ENCODE measurements at regions not wholly inside any gene's neighbourhood (a gene's known extent, or its start where the extent isn't known, plus 50 kb on each side); places are given as distances from the start of the nearest gene placed in this dataset.

- POLR2A ChIA-PET (ENCODE audit: unreplicated experiment): no interaction called here
- Histone ChIP-seq H3K4me2 (ENCODE audit: low read length) (no peak overlapping the region), H3K4me1 (ENCODE audit: insufficient read depth, low read length) (no peaks in the 10 kb centered on the region), H3K9me2 (replicated peaks; ENCODE audit: low read length) (no peaks in the 10 kb centered on the region), H3K27ac (ENCODE audit: low read length) (no peak overlapping the region), H3K4me3 (ENCODE audit: low read length) (no peak overlapping the region), H3K9ac (ENCODE audit: low read length) (no peak overlapping the region), H3F3A (ENCODE audit: low read length, unreplicated experiment) (no peaks in the 10 kb centered on the region), H3K79me2 (ENCODE audit: low read length) (no peaks in the 10 kb centered on the region), H2AFZ (ENCODE audit: low read length) (no peak overlapping the region), H4K20me1 (ENCODE audit: low read length) (no peaks in the 10 kb centered on the region), H3K27me3 (ENCODE audit: low read length) (no peaks in the 10 kb centered on the region), H3K36me3 (ENCODE audit: low read depth, low read length) (no peaks in the 10 kb centered on the region), H3K9me3 (ENCODE audit: low read length) (no peaks in the 10 kb centered on the region)
- CTCF ChIA-PET: no interaction called here
- ATAC-seq: no peak
- no peak for DNase-seq
- TF ChIP-seq CTCF (conservative IDR thresholded peaks at IDR 0.05; ENCODE audit: low read depth, low read length): no peak
- no peak for TF ChIP-seq EZH2phosphoT487 (IDR thresholded peaks at IDR 0.05; ENCODE audit: borderline replicate concordance, low read length)
- TF ChIP-seq EZH2 (IDR thresholded peaks at IDR 0.05; ENCODE audit: low read length, unreplicated experiment): no peak
- BruUV-seq (replicated peaks): no TSS peak
- intact Hi-C loops (cut with micrococcal nuclease): no loop called here
These were observed 411.1 kb upstream of the MGMT start for GRCh38 chr10:129055986-129056385.

- no peak overlapping the region for H3K4me3 ChIP-seq (ENCODE audit: low read length)
- no TSS peak for BruUV-seq (replicated peaks)
These were observed 410.0 kb upstream of the MGMT start for GRCh38 chr10:129056734-129057689.

More at GRCh38 chr10:129056734-129057689, 410.0 kb upstream of the MGMT start:
- CTCF ChIA-PET: no interaction called here
- no peaks in the 10 kb centered on the region for H3F3A ChIP-seq (ENCODE audit: low read length, unreplicated experiment)
- no peaks in the 10 kb centered on the region for H3K36me3 ChIP-seq (ENCODE audit: low read depth, low read length)
- no peak overlapping the region for H3K4me2 ChIP-seq (ENCODE audit: low read length)
- TF ChIP-seq CTCF (conservative IDR thresholded peaks at IDR 0.05; ENCODE audit: low read depth, low read length) (no peak), EZH2 (IDR thresholded peaks at IDR 0.05; ENCODE audit: low read length, unreplicated experiment) (no peak), EZH2phosphoT487 (IDR thresholded peaks at IDR 0.05; ENCODE audit: borderline replicate concordance, low read length) (no peak)
- H3K9me3 ChIP-seq (ENCODE audit: low read length): no peaks in the 10 kb centered on the region
- DNase-seq (no peak), ATAC-seq (no peak)
- intact Hi-C loops (cut with micrococcal nuclease): no loop called here
- H3K27ac ChIP-seq (ENCODE audit: low read length): no peak overlapping the region
- POLR2A ChIA-PET (ENCODE audit: unreplicated experiment): interaction anchor here (0.6 kb wide), 1 partner anchor 768 kb away, joined by 4 read pairs; no protein-coding TSS in a partner anchor
- H3K79me2 ChIP-seq (ENCODE audit: low read length): no peaks in the 10 kb centered on the region
- H3K4me1 ChIP-seq (ENCODE audit: insufficient read depth, low read length): no peaks in the 10 kb centered on the region
- H3K9ac ChIP-seq (ENCODE audit: low read length): no peak overlapping the region
- no peaks in the 10 kb centered on the region for H3K27me3 ChIP-seq (ENCODE audit: low read length)
- H3K9me2 ChIP-seq (replicated peaks; ENCODE audit: low read length): no peaks in the 10 kb centered on the region
- H2AFZ ChIP-seq (ENCODE audit: low read length): no peak overlapping the region
- H4K20me1 ChIP-seq (ENCODE audit: low read length): no peaks in the 10 kb centered on the region

All from PC-3 (cell line).